ENCODE measurements at regions not wholly inside any gene's neighbourhood (a gene's known extent, or its start where the extent isn't known, plus 50 kb on each side); places are given as distances from the start of the nearest gene placed in this dataset.

GRCh38 chr5:17148481-17148880 lies 69.0 kb upstream of the BASP1 start:
- no peaks in the 10 kb centered on the region for H3K9me2 ChIP-seq (ENCODE audit: low read depth, low read length)
- no peaks in the 10 kb centered on the region for H3K79me2 ChIP-seq (ENCODE audit: insufficient read depth, low read length)
- H3K27ac ChIP-seq (ENCODE audit: low read depth, low read length, poor library complexity, severe bottlenecking) = no peak overlapping the region
- no peaks in the 10 kb centered on the region for H3K27me3 ChIP-seq (ENCODE audit: insufficient read depth, low read length)
- H3K4me3 ChIP-seq (ENCODE audit: low read depth, low read length, poor library complexity, severe bottlenecking) = no peak overlapping the region
- no peaks in the 10 kb centered on the region for H3K36me3 ChIP-seq (ENCODE audit: insufficient read depth, low read length)
- H3F3A ChIP-seq (ENCODE audit: insufficient read depth, low read length) = no peaks in the 10 kb centered on the region
- TF ChIP-seq, protein P1, sequence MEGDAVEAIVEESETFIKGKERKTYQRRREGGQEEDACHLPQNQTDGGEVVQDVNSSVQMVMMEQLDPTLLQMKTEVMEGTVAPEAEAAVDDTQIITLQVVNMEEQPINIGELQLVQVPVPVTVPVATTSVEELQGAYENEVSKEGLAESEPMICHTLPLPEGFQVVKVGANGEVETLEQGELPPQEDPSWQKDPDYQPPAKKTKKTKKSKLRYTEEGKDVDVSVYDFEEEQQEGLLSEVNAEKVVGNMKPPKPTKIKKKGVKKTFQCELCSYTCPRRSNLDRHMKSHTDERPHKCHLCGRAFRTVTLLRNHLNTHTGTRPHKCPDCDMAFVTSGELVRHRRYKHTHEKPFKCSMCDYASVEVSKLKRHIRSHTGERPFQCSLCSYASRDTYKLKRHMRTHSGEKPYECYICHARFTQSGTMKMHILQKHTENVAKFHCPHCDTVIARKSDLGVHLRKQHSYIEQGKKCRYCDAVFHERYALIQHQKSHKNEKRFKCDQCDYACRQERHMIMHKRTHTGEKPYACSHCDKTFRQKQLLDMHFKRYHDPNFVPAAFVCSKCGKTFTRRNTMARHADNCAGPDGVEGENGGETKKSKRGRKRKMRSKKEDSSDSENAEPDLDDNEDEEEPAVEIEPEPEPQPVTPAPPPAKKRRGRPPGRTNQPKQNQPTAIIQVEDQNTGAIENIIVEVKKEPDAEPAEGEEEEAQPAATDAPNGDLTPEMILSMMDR (IDR thresholded peaks at IDR 0.05; ENCODE audit: low read length) = no peak
- no peak for TF ChIP-seq EZH2 (IDR thresholded peaks at IDR 0.05; ENCODE audit: borderline replicate concordance, low read length)
- H2AFZ ChIP-seq (ENCODE audit: low read length) = no peak overlapping the region
- H4K20me1 ChIP-seq (ENCODE audit: insufficient read depth, low read length) = no peaks in the 10 kb centered on the region
- H3K9me3 ChIP-seq (ENCODE audit: low read length) = no peaks in the 10 kb centered on the region
- no peak overlapping the region for H3K9ac ChIP-seq (ENCODE audit: low read length)
- no peaks in the 10 kb centered on the region for H3K4me1 ChIP-seq (ENCODE audit: insufficient read depth, low read length, severe bottlenecking)
- no peak overlapping the region for H3K4me2 ChIP-seq (ENCODE audit: low read length)

GRCh38 chr5:17149786-17150185 lies 67.6 kb upstream of the BASP1 start:
- no peak overlapping the region for H3K4me3 ChIP-seq (ENCODE audit: low read depth, low read length, poor library complexity, severe bottlenecking)
- TF ChIP-seq, protein P1 (IDR thresholded peaks at IDR 0.05; ENCODE audit: low read length) = no peak
- TF ChIP-seq EZH2 (IDR thresholded peaks at IDR 0.05; ENCODE audit: borderline replicate concordance, low read length) = no peak
- no peak overlapping the region for H3K27ac ChIP-seq (ENCODE audit: low read depth, low read length, poor library complexity, severe bottlenecking)
- no peaks in the 10 kb centered on the region for H3K27me3 ChIP-seq (ENCODE audit: insufficient read depth, low read length)
- H3K4me1 ChIP-seq (ENCODE audit: insufficient read depth, low read length, severe bottlenecking) = no peaks in the 10 kb centered on the region
- H2AFZ ChIP-seq (ENCODE audit: low read length) = no peak overlapping the region
- H3K4me2 ChIP-seq (ENCODE audit: low read length) = no peak overlapping the region
- H4K20me1 ChIP-seq (ENCODE audit: insufficient read depth, low read length) = no peaks in the 10 kb centered on the region
- H3K9ac ChIP-seq (ENCODE audit: low read length) = no peak overlapping the region
- no peaks in the 10 kb centered on the region for H3K79me2 ChIP-seq (ENCODE audit: insufficient read depth, low read length)
- H3K9me2 ChIP-seq (ENCODE audit: low read depth, low read length) = no peaks in the 10 kb centered on the region
- no peaks in the 10 kb centered on the region for H3K9me3 ChIP-seq (ENCODE audit: low read length)
- no peaks in the 10 kb centered on the region for H3K36me3 ChIP-seq (ENCODE audit: insufficient read depth, low read length)
- H3F3A ChIP-seq (ENCODE audit: insufficient read depth, low read length) = no peaks in the 10 kb centered on the region

GRCh38 chr5:17150531-17150930 lies 66.9 kb upstream of the BASP1 start:
- Histone ChIP-seq H3K4me3 (ENCODE audit: low read depth, low read length, poor library complexity, severe bottlenecking) (no peak overlapping the region), H3F3A (ENCODE audit: insufficient read depth, low read length) (no peaks in the 10 kb centered on the region), H2AFZ (ENCODE audit: low read length) (no peak overlapping the region), H3K27me3 (ENCODE audit: insufficient read depth, low read length) (no peaks in the 10 kb centered on the region), H3K9ac (ENCODE audit: low read length) (no peak overlapping the region), H3K4me1 (ENCODE audit: insufficient read depth, low read length, severe bottlenecking) (no peaks in the 10 kb centered on the region), H3K79me2 (ENCODE audit: insufficient read depth, low read length) (no peaks in the 10 kb centered on the region), H4K20me1 (ENCODE audit: insufficient read depth, low read length) (no peaks in the 10 kb centered on the region), H3K9me2 (ENCODE audit: low read depth, low read length) (no peaks in the 10 kb centered on the region), H3K36me3 (ENCODE audit: insufficient read depth, low read length) (no peaks in the 10 kb centered on the region), H3K9me3 (ENCODE audit: low read length) (no peaks in the 10 kb centered on the region), H3K27ac (ENCODE audit: low read depth, low read length, poor library complexity, severe bottlenecking) (no peak overlapping the region), H3K4me2 (ENCODE audit: low read length) (no peak overlapping the region)
- no peak for TF ChIP-seq EZH2 (IDR thresholded peaks at IDR 0.05; ENCODE audit: borderline replicate concordance, low read length)
- TF ChIP-seq, protein P1 (IDR thresholded peaks at IDR 0.05; ENCODE audit: low read length) = no peak
